ENCODE measurements at regions not wholly inside any gene's neighbourhood (a gene's known extent, or its start where the extent isn't known, plus 50 kb on each side); places are given as distances from the start of the nearest gene placed in this dataset.

- Histone ChIP-seq H3K9ac (no peak overlapping the region), H2AFZ (ENCODE audit: low read depth) (no peak overlapping the region), H3K27me3 (ENCODE audit: insufficient read depth, low read depth) (no peaks in the 10 kb centered on the region), H3K79me2 (ENCODE audit: insufficient read depth, low read depth) (no peaks in the 10 kb centered on the region), H3K36me3 (ENCODE audit: insufficient read depth) (no peaks in the 10 kb centered on the region), H3K4me3 (IDR thresholded peaks at IDR 0.05; ENCODE audit: insufficient read depth, low read depth, low read length) (no peak overlapping the region), H3K4me2 (no peak overlapping the region), H3K4me1 (ENCODE audit: low read depth, poor library complexity, severe bottlenecking) (no peaks in the 10 kb centered on the region), H4K20me1 (ENCODE audit: insufficient read depth) (no peaks in the 10 kb centered on the region), H3K27ac (no peak overlapping the region)
- no peak for TF ChIP-seq CTCF (conservative IDR thresholded peaks at IDR 0.05; ENCODE audit: low read depth, low read length)
Observed at GRCh38 chr13:108095036-108095435, 120.3 kb downstream of the LIG4 start.

GRCh38 chr13:108093616-108094015 is 121.7 kb downstream of the LIG4 start:
- H3K4me2 ChIP-seq, result no peak overlapping the region
- H4K20me1 ChIP-seq (ENCODE audit: insufficient read depth), result no peaks in the 10 kb centered on the region
- no peak for TF ChIP-seq CTCF (conservative IDR thresholded peaks at IDR 0.05; ENCODE audit: low read depth, low read length)
- no peak overlapping the region for H3K4me3 ChIP-seq (IDR thresholded peaks at IDR 0.05; ENCODE audit: insufficient read depth, low read depth, low read length)
- H3K27ac ChIP-seq, result no peak overlapping the region
- no peaks in the 10 kb centered on the region for H3K27me3 ChIP-seq (ENCODE audit: insufficient read depth, low read depth)
- H2AFZ ChIP-seq (ENCODE audit: low read depth), result no peak overlapping the region
- H3K36me3 ChIP-seq (ENCODE audit: insufficient read depth), result no peaks in the 10 kb centered on the region
- no peak overlapping the region for H3K9ac ChIP-seq
- no peaks in the 10 kb centered on the region for H3K4me1 ChIP-seq (ENCODE audit: low read depth, poor library complexity, severe bottlenecking)
- no peaks in the 10 kb centered on the region for H3K79me2 ChIP-seq (ENCODE audit: insufficient read depth, low read depth)

DNA sequence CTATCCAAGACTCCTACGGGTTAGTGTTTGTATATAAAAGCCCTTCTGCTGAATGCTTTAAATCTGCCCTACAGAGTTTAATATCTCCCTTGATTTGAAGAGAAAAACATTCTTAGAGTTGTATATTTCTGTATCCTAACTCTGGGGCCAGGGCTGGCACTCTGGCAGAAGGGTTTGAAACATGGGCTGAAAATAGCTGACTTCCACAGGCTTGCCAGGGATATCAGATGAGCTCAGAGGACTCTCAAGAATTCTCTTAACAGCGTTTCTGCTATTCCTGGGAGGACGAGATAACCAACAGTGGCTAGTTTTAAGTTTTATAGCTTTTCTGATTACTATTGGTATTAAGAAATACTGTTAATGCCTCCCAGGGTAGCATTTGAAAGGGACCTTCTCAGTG is 127.5 kb downstream of the LIG4 start:
- Histone ChIP-seq H3K4me1 (ENCODE audit: low read depth, poor library complexity, severe bottlenecking) (no peaks in the 10 kb centered on the region), H3K36me3 (ENCODE audit: insufficient read depth) (no peaks in the 10 kb centered on the region), H3K4me2 (no peak overlapping the region), H4K20me1 (ENCODE audit: insufficient read depth) (no peaks in the 10 kb centered on the region), H3K27me3 (ENCODE audit: insufficient read depth, low read depth) (no peaks in the 10 kb centered on the region), H3K4me3 (IDR thresholded peaks at IDR 0.05; ENCODE audit: insufficient read depth, low read depth, low read length) (no peak overlapping the region), H3K9ac (no peak overlapping the region), H3K27ac (no peak overlapping the region), H2AFZ (ENCODE audit: low read depth) (no peak overlapping the region), H3K79me2 (ENCODE audit: insufficient read depth, low read depth) (no peaks in the 10 kb centered on the region)
- TF ChIP-seq CTCF (conservative IDR thresholded peaks at IDR 0.05; ENCODE audit: low read depth, low read length), result no peak

DNA sequence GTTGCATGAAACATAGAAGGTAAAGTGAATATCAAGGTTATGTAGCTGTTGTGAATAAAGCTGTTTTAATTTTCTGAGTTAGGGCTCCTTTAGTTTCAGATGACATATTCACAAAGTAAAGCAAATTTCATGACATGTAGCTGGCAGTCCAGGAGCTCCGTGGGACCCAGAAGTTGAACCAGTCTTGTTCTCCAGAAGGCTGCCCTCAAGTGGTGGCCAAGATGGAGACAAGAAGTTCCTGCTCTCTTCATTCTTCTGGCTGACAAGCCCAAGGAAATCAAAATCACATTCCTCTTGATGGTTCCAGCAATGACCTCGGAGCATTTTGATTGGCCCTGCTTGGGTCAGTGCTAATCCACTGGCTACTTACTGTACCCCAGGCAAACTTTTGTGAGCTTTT is 128.7 kb downstream of the LIG4 start:
- no peaks in the 10 kb centered on the region for H3K4me1 ChIP-seq (ENCODE audit: low read depth, poor library complexity, severe bottlenecking)
- no peak for TF ChIP-seq CTCF (conservative IDR thresholded peaks at IDR 0.05; ENCODE audit: low read depth, low read length)
- H3K9ac ChIP-seq, result no peak overlapping the region
- no peak overlapping the region for H3K27ac ChIP-seq
- H3K79me2 ChIP-seq (ENCODE audit: insufficient read depth, low read depth), result no peaks in the 10 kb centered on the region
- no peaks in the 10 kb centered on the region for H4K20me1 ChIP-seq (ENCODE audit: insufficient read depth)
- H2AFZ ChIP-seq (ENCODE audit: low read depth), result no peak overlapping the region
- no peaks in the 10 kb centered on the region for H3K36me3 ChIP-seq (ENCODE audit: insufficient read depth)
- no peak overlapping the region for H3K4me2 ChIP-seq
- no peaks in the 10 kb centered on the region for H3K27me3 ChIP-seq (ENCODE audit: insufficient read depth, low read depth)
- no peak overlapping the region for H3K4me3 ChIP-seq (IDR thresholded peaks at IDR 0.05; ENCODE audit: insufficient read depth, low read depth, low read length)

DNA sequence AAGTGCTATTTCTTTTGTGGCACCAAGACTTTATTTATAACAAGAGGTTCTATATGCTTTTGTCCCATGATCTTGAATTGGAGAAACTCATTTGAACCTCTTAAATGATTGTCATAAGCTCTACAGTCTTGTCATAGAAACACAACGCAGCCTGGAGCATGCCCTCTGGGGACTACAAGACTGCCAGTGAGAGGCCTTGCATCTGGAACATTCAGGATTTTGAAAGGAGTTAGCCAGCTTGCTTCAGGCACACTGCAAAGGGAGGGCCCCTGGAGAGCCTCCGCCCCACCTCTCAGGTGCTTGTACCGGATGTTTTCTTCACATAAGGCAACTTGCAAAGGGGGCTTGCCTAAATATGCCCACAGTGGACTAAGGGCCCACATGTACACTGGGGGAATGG is 130.5 kb downstream of the LIG4 start:
- Histone ChIP-seq H2AFZ (ENCODE audit: low read depth) (no peak overlapping the region), H3K4me2 (no peak overlapping the region), H3K4me3 (IDR thresholded peaks at IDR 0.05; ENCODE audit: insufficient read depth, low read depth, low read length) (no peak overlapping the region), H3K36me3 (ENCODE audit: insufficient read depth) (no peaks in the 10 kb centered on the region), H3K27me3 (ENCODE audit: insufficient read depth, low read depth) (no peaks in the 10 kb centered on the region), H3K27ac (no peak overlapping the region), H3K9ac (no peak overlapping the region), H3K79me2 (ENCODE audit: insufficient read depth, low read depth) (no peaks in the 10 kb centered on the region), H3K4me1 (ENCODE audit: low read depth, poor library complexity, severe bottlenecking) (no peaks in the 10 kb centered on the region), H4K20me1 (ENCODE audit: insufficient read depth) (no peaks in the 10 kb centered on the region)
- no peak for TF ChIP-seq CTCF (conservative IDR thresholded peaks at IDR 0.05; ENCODE audit: low read depth, low read length)

All from KMS-11 (cell line).